WERI-Rb-1 (cell line): ENCODE measurements at regions not wholly inside any gene's neighbourhood (a gene's known extent, or its start where the extent isn't known, plus 50 kb on each side); places are given as distances from the start of the nearest gene placed in this dataset.
"Not testable (repeated sequence)": the region's sequence is repeated elsewhere in the genome, so short reads cannot be mapped to it uniquely, and the experiment has no call there.

Source experiments
- DNase-seq: peaks from one replicate; pipeline ENCODE4 v3.0.0-alpha.2; 2020
- H3K27ac ChIP-seq: fragments of 250-450 bp; sonication (Bioruptor Pico); 2 replicates; pipeline ENCODE4 v1.5.1; 2020; ENCODE audit warnings: mild to moderate bottlenecking, moderate library complexity
- H3K27me3 ChIP-seq: fragments of 250-450 bp; sonication (Bioruptor Pico); 2 replicates; pipeline ENCODE4 v1.5.1; 2021; ENCODE audit warnings: mild to moderate bottlenecking, low read depth, moderate library complexity; ENCODE audit not compliant: insufficient read depth, severe bottlenecking
- H3K36me3 ChIP-seq: fragments of 250-450 bp; sonication (Bioruptor Pico); 2 replicates; pipeline ENCODE4 v1.5.1; 2020; ENCODE audit warnings: mild to moderate bottlenecking, moderate library complexity
- H3K4me3 ChIP-seq: 2 replicates; pipeline ENCODE4 v1.5.1; 2011; ENCODE audit warnings: low read depth, mild to moderate bottlenecking, control low read depth, low read length
- H3K9me3 ChIP-seq: fragments of 250-450 bp; sonication (Bioruptor Pico); 2 replicates; pipeline ENCODE4 v1.5.1; 2021; ENCODE audit warnings: mild to moderate bottlenecking, moderate library complexity; ENCODE audit not compliant: severe bottlenecking
- TF ChIP-seq, protein P1 (sequence below): IDR thresholded peaks from 2 replicates; pipeline ENCODE4 v1.5.1; 2011; ENCODE audit warnings: low read depth, mild to moderate bottlenecking, control low read depth, inconsistent platforms, low read length

DNA sequence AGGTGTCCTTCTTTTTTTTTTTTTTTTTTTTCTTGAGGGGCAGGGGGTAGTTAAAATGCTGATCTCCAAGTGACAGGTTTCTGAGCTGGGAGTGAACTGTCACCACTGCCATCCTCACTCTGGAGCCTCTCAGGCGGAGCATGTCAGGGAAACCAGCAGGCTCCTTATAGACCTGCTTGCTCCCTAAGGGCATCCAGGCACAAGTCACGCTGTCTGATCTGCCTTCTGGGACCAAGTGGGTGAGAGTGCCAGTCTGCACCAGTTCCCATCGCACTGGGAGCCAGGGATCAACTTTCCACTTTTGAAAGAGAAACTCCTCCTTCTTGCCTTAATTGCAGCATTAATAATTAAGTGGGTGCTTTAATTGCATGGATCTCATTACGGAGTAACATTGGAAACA, 537.9 kb upstream of the CADM1 start:
- no peak for DNase-seq
- TF ChIP-seq, protein P1, sequence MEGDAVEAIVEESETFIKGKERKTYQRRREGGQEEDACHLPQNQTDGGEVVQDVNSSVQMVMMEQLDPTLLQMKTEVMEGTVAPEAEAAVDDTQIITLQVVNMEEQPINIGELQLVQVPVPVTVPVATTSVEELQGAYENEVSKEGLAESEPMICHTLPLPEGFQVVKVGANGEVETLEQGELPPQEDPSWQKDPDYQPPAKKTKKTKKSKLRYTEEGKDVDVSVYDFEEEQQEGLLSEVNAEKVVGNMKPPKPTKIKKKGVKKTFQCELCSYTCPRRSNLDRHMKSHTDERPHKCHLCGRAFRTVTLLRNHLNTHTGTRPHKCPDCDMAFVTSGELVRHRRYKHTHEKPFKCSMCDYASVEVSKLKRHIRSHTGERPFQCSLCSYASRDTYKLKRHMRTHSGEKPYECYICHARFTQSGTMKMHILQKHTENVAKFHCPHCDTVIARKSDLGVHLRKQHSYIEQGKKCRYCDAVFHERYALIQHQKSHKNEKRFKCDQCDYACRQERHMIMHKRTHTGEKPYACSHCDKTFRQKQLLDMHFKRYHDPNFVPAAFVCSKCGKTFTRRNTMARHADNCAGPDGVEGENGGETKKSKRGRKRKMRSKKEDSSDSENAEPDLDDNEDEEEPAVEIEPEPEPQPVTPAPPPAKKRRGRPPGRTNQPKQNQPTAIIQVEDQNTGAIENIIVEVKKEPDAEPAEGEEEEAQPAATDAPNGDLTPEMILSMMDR = no peak
- Histone ChIP-seq H3K27ac (peak overlapping the region; percentile 14; the same call in 1 of the 2 replicates), H3K9me3 (no peaks in the 10 kb centered on the region), H3K27me3 (no peaks in the 10 kb centered on the region), H3K36me3 (no peaks in the 10 kb centered on the region), H3K4me3 (no peak overlapping the region)

DNA sequence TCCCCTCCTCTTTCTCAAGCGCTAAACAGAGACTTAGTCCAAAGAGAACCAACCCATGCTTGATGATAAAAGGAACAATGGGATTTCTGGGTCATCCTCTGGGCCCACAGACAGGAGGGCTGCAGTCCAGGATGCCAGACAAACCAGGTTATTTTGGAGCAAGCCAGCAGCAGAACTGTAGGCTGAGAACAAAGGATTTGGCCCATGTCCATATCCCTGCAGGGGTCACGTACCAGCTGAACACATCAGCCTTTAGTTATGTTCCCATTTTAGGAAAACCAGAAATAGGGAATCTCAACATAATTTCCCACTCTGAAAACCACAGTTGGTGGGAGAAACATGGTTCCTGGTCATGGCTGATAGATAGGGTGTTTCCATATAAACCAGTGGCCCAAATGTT, 533.6 kb upstream of the CADM1 start:
- no peaks in the 10 kb centered on the region for H3K9me3 ChIP-seq
- no peak for DNase-seq
- H3K36me3 ChIP-seq = no peaks in the 10 kb centered on the region
- H3K27ac ChIP-seq = peak overlapping the region; percentile 93
- TF ChIP-seq, protein P1 = no peak
- H3K4me3 ChIP-seq = no peak overlapping the region
- no peaks in the 10 kb centered on the region for H3K27me3 ChIP-seq

DNA sequence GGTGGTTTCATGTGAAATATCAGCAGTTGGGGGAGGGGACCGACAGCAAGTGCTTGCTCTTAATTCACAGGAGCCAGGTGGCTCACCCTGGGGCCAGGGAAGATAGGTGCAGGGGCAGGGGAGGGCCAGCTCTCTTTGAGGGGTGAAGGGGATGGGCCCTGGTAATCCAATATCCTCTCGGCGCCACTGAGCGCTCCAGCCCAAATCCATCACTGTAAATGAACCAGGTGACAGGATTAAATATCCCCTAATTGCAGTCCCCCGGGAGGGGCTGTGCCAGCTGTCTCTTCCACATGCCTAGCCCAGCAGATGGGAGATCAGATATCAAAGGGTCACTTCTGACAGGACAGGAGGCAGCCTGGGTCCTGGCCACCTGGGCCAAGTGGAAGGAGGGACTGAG, 531.8 kb upstream of the CADM1 start:
- no peak overlapping the region for H3K4me3 ChIP-seq
- H3K36me3 ChIP-seq = no peaks in the 10 kb centered on the region
- H3K27me3 ChIP-seq = no peaks in the 10 kb centered on the region
- H3K9me3 ChIP-seq = no peaks in the 10 kb centered on the region
- peak; percentile 97 for DNase-seq
- TF ChIP-seq, protein P1 = no peak
- H3K27ac ChIP-seq = peak overlapping the region; percentile 93

DNA sequence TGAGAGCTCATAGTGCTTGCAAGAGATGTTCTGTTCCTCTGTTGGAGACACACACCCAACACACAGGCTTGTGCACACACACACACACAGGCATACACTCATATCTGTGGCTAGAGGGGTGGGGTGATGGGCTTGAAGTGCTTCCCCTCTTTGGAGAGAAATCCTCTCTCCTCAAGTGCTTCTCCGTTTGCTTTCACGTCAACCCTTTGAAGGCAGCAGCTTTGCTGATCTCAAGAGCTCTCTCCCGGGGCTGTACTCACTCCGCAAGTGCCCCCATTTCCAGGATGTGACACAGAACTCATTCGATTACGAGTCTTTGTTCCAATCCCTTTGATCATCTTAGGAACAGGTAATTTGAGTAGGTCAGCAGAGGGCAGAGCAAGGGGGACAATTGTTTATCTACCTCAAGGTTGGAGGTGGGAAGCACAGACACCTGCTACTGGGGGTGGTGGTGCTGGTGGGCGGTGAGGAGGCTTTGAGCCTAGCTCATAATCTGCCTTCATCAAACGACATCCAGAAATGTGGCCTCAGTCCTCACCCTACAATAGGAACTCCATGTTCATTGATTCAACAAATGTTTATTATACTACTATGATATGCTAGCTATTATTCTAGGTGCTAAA, 529.8 kb upstream of the CADM1 start:
- Histone ChIP-seq H3K27ac (peak overlapping the region; percentile 77), H3K4me3 (no peak overlapping the region), H3K9me3 (no peaks in the 10 kb centered on the region), H3K27me3 (no peaks in the 10 kb centered on the region), H3K36me3 (no peaks in the 10 kb centered on the region)
- peak; percentile 47 for DNase-seq
- TF ChIP-seq, protein P1 = no peak

DNA sequence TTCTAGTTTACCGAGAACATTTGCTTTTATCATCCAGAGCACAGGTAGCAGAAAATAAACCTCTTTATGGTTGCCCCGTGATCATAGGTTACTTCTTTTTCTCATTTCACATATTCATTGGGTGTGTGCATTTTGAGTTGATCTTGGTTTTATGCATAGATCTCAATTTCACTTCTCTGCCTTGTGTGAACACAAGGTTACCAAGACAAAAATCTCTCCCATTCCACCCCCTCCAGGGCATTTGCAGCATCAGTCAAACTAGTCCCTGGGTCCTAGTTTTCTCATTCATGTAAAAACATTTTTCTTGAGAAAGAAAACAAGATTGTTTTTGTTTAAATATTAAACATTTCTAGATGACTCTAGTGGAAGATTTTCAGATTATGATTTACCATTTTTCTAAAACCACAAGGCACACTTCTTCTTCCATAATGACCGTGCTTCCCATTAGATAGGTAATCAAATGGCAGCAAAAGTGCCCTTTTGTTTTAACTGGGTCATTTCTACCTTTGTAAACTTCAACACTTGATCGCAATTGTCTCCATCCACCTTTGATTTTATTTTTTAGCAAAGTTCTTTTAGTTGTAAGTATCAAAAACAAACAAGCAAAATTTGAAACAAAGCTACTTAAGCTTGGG, 526.6 kb upstream of the CADM1 start:
- TF ChIP-seq, protein P1 = no peak
- Histone ChIP-seq H3K9me3 (no peaks in the 10 kb centered on the region), H3K27ac (no peak overlapping the region), H3K27me3 (no peaks in the 10 kb centered on the region), H3K4me3 (no peak overlapping the region), H3K36me3 (no peaks in the 10 kb centered on the region)
- DNase-seq = no peak

DNA sequence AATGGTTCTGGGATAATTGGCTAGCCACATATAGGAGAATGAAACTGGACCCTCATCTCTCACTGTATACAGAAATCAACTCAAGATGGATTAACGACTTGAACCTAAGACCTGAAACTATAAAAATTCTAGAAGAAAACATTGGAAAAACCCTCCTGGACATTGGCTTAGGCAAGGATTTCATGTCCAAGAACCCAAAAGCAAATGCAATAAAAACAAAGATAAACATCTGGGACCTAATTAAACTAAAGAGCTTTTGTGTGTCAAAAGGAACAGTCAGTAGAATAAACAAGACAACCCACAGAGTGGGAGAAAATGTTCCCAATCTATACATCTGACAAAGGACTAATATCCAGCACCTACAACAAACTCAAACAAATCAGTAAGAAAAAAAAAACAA, 524.3 kb upstream of the CADM1 start:
- not testable (repeated sequence) for H3K4me3 ChIP-seq, H3K36me3 ChIP-seq, H3K27me3 ChIP-seq, DNase-seq, H3K27ac ChIP-seq, H3K9me3 ChIP-seq
